ENCODE measurements at regions not wholly inside any gene's neighbourhood (a gene's known extent, or its start where the extent isn't known, plus 50 kb on each side); places are given as distances from the start of the nearest gene placed in this dataset.

GRCh38 chr1:29437946-29438345 lies 201.6 kb downstream of the PTPRU start:
- no peak for TF ChIP-seq CTCF (conservative IDR thresholded peaks at IDR 0.05; ENCODE audit: low read length)
- no peak for TF ChIP-seq EZH2phosphoT487 (IDR thresholded peaks at IDR 0.05; ENCODE audit: borderline replicate concordance)
